GM21390 (cell line): ENCODE measurements at regions not wholly inside any gene's neighbourhood (a gene's known extent, or its start where the extent isn't known, plus 50 kb on each side); places are given as distances from the start of the nearest gene placed in this dataset.

Experiments
- ATAC-seq: cut with Tn5 transposase; IDR thresholded peaks from one replicate; pipeline ENCODE4 v1.9.1; 2021; ENCODE audit not compliant: unreplicated experiment

DNA sequence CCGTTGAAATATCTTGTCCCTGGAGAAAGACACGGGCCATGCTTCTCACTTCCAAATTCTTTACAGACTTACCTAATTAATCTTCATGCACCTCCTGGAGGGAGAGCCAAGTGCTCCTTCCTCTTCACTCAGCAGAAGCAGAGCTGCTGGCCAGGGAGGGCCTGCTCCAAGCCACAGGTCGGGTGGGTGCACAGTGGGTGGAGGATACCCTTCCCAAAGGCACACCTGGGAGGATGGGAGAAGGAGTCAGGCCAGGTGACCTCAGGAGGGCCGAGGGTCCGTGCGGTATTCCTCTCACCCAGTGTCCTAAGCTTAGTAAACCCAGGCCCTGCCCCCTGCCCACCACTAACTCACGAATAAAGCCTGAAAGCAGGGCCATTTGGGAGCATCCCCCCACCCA, 171.3 kb upstream of the RPL38 start:
- ATAC-seq, result no peak

DNA sequence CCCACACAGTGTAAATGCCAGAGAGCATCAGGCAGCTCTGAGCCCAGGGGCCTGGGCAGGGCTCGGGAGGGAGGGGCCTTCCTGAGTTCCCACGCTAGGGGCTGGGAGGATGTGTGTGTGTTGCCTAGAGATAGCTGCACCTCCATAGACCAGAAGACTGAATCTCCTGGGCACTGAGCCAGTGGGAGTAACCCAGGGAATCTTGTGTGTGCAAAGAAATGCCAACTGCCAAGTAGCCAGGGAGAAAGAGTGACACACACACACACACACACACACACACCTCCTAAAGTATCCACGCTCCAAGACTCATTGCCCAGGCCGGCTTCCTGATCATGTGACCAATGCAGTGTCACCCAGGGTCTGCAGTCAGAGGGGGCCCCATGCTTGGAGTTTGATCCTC, 166.2 kb upstream of the RPL38 start:
- no peak for ATAC-seq

DNA sequence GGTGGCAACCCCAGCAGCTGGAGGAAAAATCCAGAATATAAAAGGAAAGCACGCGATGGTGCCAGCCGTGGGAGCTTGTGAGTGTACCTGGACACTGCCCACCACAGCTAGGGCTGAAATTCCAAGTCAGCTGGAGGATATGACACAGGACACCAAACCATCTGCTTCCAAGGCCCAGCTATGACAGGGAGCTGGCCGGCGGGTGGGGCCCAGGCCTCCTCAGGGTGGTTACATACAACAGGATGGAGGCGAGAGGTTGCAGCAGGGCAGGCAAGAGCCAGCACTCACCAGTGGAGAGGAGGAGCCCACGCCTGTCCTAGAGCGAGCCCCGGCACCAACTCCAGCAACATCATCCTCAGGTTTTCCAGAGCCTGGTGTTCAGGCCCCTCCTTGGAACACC, 163.2 kb upstream of the RPL38 start:
- ATAC-seq, result no peak

DNA sequence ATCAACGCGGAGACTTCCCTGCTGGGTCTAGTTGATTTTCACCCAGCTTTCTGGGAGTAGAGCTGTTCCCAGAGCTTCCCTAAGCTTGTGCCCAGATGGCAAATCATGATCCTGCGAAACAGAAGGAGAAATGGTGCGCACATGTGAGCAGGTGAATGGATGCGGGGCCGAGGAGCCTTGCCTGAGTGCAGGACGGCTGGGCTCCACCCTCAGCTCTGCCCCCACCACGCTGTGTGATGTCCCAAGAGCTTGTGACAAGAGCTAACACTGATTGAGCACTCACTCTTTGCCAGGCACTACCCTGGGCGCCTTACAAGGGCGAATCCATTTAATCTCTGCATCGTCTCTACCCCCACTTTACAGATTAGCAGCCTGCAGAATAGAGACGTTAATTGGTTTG, 162.7 kb upstream of the RPL38 start:
- ATAC-seq, result no peak

DNA sequence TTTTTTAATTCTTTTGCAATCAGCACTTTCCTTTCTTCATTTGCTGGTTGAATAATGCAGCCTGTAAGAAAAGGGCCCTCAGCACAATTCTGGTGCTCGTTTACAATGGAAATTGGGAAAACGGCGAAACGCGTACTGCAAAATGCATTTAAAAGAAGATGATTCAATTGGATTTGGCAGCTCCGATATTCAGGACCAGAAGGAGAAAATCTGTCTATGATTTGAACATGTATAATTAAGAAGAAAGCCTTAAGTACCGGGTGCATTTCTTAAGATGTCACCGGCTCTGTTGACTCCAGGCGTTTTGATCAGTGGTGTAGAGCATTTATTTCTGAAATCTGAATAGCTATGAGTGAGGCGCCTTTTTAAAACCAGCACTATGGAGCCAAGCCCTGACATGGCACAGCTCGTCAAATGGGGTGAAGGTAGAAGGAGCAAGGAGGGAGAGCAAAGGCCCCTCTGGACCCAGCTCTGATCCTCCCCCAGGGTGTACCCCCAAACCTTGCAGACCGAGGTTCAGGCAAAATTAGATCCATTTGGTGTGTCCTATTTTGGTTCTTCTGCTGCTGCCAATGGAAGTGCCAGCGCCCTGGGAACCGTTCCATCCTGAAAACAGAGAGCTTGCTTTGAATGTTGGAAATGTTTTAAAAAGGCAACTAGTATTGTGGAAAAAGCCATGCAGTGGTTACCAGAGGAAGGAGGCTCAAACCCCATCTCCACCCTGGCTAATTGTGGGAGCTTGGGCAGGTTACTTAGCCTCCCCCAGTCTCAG, 161.4 kb upstream of the RPL38 start:
- no peak for ATAC-seq

DNA sequence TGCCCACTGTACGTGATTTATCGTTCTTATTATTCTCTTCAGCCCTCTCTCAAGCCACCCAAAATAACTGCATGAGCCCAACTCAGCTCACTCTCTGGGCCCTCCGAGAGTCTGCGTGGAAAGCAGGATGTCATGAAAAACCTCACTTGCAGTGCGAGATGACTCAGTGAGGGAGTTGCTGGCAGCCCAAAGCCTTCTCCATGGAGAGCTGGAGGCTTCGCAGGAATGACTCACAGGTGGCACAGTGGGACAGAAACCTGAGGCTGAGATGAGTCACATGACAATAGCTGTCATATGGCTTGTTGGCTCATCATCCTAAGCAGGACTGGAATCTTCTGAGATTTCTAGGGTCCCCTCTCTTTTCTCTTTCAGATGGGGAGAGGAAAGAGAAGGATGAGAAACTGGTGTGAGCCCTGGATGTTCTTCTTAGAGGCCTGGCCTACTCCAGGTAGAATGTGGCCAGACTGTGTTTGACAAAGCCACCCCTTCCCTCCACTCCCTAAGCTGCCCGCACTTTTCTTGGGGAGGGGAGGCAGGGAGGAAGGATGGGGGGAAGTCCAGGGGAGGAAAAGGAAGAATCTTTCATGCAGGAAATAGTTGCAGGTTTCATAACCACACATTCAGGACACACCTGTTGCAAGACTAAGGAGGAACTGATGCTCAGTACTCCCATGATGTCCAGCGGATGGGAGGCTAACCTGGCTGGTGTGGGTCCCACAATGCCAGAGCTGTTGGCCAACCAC, 160.6 kb upstream of the RPL38 start:
- no peak for ATAC-seq

DNA sequence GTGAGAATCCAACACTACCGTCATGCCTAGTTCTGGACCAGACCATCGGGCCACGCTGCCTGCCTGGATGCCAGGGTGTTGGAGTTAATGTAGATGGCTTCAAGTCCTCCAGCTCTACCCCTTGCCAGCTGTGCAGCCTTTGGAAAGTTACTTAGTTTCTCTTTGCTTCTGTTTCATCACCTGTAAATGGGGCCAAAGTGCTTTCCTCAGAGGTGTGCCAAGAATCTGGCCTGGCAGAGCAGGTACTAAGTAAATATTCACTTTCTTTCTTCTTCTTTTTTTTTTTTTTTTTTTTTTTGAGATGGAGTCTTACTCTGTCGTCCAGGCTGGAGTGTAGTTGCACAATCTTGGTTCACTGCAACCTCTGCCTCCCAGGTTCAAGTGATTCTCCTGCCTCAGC, 159.5 kb upstream of the RPL38 start:
- ATAC-seq, result no peak

DNA sequence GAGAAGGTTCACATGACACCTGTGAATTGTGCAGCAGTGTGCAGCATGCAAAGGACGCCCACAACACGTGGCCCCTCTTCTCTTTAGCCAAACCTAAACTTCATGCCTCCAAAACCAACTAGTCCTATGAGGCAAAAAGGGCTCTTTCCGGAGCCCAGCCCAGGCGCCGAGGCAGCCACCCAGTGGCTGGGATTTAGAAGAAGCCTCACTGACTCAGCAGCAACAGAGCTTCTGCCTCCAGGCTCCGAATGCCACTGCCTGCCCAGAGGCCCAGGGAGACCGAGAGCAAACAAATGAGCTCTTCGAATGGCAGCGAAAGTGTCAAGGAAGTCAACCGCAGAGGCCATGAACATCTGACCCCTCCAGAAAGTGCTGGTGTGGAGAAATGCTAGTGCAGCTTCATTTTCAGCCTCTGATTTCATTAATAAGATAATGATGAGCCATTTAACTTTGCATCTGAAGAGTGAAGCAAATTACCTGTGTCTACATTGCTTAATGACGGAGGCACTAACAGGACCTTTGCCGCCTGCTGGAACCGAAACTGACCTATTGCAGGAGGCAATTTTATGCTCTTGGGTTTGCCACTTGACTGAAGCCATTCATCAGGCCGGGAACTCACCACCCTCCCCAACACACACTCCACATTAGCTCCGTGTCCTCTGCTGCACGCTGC, 157.7 kb upstream of the RPL38 start:
- no peak for ATAC-seq

DNA sequence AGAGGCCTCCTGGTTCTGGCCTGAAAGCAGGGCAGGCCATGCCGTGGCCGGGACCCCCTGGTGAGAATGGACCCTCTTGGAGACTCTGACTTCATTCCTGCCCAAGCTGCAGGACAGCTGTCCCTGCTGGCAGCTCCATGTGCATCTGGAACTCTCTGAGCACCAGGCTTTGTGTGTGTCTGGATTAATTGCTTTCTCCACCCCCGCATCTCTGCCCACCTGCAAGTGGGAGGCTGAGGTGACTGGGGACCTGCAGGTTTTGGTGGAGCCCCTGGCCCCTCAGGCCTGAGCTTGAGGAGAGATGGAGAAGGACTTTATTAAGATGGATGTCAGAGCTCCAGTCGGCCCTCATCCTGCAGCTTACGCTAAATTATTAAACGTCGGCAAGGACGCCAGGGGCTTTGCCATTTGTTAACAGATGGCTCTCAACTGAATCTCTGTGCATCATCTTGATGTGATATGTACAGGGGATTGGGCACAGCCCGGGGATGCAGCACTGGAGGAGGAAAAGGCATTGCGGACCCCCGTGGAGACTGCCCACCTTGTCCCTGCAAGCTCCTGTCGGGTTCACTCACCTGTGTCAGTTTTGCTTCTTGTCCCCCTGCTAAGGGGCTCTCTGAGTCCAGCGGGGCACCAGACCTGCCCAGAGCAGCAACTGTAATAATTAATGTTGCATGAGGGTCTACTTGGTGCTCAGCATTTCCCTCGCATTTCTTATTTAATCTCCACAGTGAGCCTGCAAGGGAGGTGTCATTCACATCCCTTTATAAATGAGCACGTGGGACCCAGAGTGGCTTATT, 154.1 kb upstream of the RPL38 start:
- ATAC-seq, result no peak

DNA sequence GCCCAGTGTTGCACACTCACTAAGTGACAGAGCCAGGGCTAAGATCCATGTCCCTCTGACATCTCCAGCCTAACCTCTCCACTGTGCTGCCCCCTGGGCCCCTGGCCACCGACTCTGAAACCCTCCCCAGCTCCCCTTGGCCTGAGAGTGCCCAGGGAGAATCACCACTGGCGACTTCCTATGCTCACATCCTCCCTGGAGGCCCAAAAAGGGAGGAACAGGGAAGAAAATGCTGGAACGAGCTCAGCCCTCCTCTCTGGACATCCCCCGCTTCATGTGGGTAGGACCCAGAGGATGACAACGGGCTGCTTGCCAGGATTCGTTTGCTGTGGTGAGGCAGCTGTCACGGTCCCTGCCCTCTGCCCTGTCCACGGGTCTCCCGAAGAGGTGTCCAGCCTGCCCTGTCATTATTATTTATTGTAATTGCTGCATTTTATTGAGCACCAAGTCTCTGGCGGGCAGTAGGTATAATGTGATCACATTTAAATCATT, 153.5 kb upstream of the RPL38 start:
- no peak for ATAC-seq

DNA sequence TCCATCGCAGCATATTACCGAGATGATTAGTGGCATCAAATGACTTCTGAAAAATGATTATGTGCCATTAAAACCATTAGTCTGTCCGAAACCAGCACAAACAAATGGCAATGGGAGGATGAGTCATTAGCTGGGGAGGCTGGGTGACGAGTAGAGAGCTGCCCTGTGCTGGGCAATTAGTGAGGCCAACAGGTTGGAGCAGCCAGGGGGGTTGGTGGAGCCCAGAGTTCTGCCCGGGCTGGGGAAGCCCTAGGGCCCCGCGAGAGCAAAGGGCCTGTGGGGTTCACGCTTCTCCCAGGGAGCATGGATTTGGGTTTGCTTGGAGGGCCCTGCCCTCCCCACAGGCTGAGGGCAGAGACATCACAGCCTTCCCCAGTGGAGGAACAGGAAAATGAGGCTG, 152.1 kb upstream of the RPL38 start:
- no peak for ATAC-seq

DNA sequence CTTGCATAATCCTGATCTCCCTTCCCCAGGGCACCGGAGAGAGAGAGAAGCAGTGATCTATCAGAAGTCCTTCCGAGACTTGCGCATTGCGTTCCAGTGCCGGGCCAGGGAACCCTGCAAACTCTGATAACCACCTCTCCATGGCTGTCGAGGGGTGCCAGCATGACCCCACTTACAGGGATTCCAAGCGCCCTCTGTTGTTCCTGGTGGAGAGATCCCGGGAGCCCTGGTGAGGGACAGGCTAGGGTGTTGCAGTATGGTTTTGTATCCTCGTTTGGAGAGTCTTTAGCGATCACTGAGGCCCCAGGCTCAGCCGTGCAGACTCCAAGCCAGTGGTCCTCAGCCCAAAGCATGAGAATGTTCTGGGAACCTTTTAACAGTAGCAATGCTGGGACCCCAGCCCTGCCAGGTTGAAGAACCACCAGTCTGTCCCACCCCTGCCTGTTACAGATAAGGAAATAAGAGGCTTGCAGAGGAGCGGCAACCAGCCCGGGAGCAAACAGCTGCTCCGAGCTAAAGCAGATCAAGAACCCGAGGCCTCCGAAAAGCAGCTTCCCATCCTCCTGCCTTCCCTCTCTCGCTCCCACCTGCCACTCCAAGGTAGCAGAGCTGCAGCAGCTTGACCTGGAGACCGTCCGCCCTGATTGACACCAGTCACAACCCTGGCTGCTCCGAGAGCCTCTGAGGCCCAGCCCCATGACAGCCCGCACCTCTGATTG, 150.3 kb upstream of the RPL38 start:
- ATAC-seq, result no peak

DNA sequence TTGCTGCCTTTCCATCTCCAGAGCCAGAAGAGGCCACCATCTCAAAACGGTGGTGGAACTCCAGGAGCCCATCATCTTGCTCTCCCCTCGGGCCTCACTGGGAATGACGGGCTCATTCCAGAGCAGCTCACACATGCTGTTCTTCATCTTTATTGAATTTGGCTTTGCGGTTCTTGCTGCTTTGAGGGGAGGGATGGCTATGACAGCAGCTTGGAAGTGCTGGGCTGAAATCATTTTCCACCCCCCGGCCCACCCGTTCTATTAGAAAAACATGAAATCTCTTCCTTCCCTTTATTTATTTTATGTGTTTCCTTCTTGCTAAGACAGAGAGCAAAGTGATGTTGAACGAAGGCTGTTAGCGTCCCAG, 149.8 kb upstream of the RPL38 start:
- ATAC-seq, result no peak

DNA sequence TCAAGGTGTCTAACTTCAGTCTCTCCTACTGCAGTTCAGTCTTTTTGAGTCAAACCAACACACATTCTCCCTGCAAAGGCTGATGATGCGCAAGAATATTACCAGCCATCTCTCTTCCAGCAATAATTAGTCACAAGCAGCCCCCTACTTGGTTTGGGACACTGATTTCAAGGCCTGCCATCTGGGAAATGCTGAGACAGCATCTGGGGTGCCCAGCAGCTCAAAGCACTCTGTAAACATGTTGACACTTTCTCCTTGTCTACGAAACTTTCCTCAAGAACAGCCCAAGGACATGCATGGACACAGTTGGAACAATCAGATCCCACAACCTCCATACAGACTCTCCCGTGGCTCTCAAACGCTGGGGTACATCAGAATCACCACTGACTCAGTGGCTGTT, 149.2 kb upstream of the RPL38 start:
- ATAC-seq, result no peak

DNA sequence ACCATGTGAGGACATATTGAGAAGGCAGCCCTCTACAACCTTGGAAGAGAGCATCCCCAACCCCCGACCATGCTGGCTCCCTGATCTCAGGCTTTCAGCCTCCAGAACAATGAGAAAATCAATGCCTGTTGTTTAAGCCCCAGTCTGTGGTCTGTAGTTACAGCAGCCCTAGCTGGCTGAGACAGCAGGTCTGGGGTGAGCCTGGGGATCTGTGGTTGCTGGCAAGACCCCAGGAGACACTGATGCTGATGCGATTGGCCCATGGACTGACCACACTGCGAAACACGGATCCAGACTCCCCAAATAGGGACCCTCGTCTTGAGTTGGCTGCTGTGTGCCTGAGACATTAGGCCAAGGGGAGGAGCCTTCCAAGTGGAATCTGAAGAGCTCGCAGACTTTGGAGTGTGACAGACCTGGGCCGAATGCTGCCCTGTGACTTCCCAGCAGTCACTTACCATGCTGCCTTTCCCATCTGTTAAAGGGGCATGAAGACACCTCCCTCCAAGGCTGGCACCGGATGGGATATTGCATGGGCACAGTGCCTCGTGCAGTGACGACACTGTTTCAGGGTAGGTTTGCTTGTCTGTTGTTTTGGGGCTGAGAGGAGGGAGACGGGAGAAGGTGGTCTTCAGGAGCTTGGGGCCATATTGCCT, 147.8 kb upstream of the RPL38 start:
- ATAC-seq, result no peak

DNA sequence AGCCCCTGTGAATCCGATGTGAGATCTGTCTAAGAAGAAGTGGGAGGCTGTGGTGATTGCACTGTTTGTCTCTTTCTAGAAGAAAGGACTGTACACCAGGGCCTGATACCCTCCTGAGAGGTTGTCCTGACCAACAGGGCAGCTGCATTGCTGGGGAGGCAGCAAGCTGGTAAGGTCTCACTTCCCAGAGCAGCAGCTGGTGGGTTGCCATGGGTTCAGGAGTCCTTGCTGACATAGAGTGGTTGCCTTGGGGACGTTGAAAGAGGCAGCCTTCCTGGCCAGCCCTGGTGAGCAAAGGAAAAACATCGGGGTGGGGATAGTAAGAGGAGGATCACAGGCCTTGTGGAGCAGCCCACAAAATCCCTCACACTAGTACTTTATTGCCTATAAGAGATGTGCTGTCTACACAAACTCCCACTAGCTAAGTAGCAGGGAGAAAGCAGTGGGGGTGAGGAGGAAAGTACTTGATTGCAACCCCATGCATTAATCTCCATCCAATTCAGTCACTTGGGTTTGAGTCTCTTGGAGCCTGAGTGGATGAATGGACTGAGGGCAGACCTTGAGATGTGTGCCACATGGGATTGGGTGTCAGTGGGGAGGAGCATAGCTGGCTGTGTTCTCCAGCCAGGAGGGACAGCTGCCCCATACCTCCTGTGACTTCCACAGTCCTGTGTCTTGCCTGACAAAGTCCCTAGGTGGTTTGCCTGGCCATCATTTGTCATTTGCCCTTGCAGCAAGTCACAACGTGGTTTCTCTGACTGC, 143.8 kb upstream of the RPL38 start:
- no peak for ATAC-seq

DNA sequence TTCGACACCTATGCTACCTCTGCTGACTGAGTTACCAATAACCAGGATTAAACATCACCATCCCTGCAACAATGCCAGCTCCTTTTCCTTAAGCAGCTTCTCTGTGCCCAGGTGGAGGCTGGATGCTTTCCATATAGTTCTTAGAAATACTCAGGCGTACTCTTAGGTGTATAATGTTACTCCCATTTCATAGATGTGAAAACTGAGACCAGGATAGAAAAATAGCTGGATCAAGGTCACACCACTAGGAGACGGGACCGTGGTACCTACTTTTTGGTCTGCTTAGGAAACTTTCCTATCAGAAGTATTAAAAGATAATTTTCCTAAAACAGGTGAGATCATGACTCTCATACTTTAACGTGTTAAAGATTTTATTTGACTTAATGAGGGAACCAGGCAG, 141.7 kb upstream of the RPL38 start:
- ATAC-seq, result no peak

DNA sequence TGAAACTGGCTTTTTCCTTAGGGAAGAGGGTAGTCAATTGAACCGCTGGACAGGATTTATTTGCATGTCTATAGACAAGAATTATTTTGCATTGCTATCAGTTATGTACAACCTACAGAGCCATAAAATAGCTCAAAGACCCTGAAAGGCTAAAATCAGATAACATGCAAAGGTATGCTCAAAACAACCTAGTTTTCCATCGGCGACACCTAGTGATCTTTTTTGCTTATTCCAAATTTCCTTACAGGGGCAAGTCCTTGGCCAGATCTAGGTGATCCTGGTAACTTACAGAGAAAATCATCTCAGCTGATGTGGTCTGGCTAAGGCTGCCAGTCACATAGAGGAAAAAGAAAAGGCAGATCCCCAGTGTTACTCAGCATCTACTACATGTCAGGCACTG, 141.2 kb upstream of the RPL38 start:
- ATAC-seq, result no peak

DNA sequence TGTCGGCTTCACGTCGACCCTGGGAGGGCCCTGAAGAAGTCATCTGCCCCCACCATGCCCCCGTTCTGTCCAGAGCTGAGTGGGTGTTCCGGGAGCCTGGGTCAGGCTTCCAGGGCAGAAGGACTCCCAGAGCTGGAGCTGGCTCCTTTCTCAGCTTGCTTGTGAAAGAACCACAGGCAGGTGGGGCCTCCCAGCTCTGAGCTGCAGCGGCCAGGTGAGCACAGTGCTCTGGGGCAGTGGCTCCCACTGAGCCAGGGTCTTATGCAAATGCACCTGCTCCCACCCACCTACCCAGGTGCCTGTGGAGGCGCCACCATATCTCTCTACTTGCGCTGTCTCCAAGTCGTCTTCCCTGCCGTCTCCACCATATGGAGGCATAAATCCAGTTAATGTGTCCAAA, 140.0 kb upstream of the RPL38 start:
- no peak for ATAC-seq
